ENCODE measurements at regions not wholly inside any gene's neighbourhood (a gene's known extent, or its start where the extent isn't known, plus 50 kb on each side); places are given as distances from the start of the nearest gene placed in this dataset.

DNA sequence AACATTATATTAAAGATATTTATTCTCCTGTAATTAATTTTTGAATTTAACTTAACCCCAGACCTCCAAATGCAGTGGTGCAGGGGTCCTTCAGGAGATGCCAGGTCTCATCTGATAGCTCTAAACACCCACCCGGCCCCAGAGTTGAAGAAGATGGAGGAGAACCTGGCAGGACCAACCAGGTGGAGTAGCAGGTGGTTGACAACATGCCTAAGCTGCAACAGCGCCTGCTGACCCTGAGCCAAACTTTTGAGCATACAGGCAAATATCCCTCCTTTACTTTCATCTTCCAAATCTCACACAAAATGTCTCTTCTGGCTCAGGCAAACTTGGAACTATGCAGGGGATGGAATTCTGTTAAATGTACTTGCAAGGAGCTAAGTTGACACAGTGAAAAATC, 145.3 kb upstream of the TCF21 start:
- no peaks in the 10 kb centered on the region for H3K9me3 ChIP-seq (ENCODE audit: control insufficient read depth in 3 of 3, low read length in 3 of 3)
- no peaks in the 10 kb centered on the region for H3K27me3 ChIP-seq (ENCODE audit: control insufficient read depth in 3 of 3, insufficient read depth in 3 of 3, low read length in 3 of 3)
- no peak overlapping the region for H3K4me3 ChIP-seq (ENCODE audit: low read length in 3 of 3)
- no peaks in the 10 kb centered on the region for H3K36me3 ChIP-seq (ENCODE audit: control insufficient read depth in 3 of 3, insufficient read depth in 3 of 3, low read length in 3 of 3)
- H3K27ac ChIP-seq (ENCODE audit: low read depth, low read length): no peak overlapping the region
- H3K9ac ChIP-seq (ENCODE audit: low read depth in 1 of 3, low read length in 3 of 3): no peak overlapping the region
- H3K4me1 ChIP-seq (ENCODE audit: control insufficient read depth in 3 of 3, insufficient read depth in 3 of 3, low read length in 3 of 3): peaks cover 0 to 6% (median 5%) of the 10 kb centered on the region in 3 donors

DNA sequence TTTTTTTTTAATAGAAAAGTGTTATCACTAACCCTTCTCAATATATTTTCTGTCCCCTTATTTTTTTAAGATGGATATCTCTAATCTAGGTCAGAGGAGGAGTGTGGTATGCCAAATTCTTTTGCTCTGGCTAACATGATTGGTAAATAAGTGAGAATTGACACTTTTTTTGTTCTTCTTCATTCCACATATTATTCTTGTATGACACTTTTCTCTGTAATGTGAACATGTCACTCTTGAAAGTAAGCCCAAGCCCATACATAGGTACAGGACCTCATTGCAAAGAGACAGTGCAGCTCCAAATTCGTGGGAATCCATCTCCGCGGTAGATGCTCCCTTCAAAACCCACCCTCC, 142.5 kb upstream of the TCF21 start:
- Histone ChIP-seq H3K4me3 (ENCODE audit: low read length in 3 of 3) (no peak overlapping the region), H3K27me3 (ENCODE audit: control insufficient read depth in 3 of 3, insufficient read depth in 3 of 3, low read length in 3 of 3) (no peaks in the 10 kb centered on the region), H3K27ac (ENCODE audit: low read depth, low read length) (no peak overlapping the region)

DNA sequence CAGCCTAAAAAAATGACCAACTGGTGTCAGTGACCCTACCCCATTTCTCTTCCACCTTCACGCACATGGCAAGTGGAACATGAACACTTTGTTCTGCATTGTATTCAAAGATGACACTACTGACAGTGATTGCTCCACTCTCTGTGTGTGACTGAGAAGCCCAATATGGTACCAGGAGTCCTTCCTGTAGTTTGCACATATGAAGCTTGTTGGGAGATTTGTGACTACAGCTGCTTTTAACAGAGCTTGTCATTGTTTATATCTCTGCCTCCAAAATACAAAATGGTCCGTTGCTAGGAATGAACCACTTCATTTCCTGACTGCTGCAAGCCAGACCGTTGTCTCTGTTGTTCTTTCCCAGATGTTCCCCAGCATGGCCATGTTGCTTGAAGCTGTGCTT, 140.3 kb upstream of the TCF21 start:
- Histone ChIP-seq H3K27ac (ENCODE audit: low read depth, low read length) (no peak overlapping the region), H3K9ac (ENCODE audit: low read depth in 1 of 3, low read length in 3 of 3) (no peak overlapping the region), H3K36me3 (ENCODE audit: control insufficient read depth in 3 of 3, insufficient read depth in 3 of 3, low read length in 3 of 3) (no peaks in the 10 kb centered on the region), H3K4me1 (ENCODE audit: control insufficient read depth in 3 of 3, insufficient read depth in 3 of 3, low read length in 3 of 3) (no peaks in the 10 kb centered on the region), H3K9me3 (ENCODE audit: control insufficient read depth in 3 of 3, low read length in 3 of 3) (no peaks in the 10 kb centered on the region), H3K4me3 (ENCODE audit: low read length in 3 of 3) (no peak overlapping the region), H3K27me3 (ENCODE audit: control insufficient read depth in 3 of 3, insufficient read depth in 3 of 3, low read length in 3 of 3) (no peaks in the 10 kb centered on the region)

More for the DNA sequence above, 142.5 kb upstream of the TCF21 start:
- Histone ChIP-seq H3K9me3 (ENCODE audit: control insufficient read depth in 3 of 3, low read length in 3 of 3) (no peaks in the 10 kb centered on the region), H3K36me3 (ENCODE audit: control insufficient read depth in 3 of 3, insufficient read depth in 3 of 3, low read length in 3 of 3) (no peaks in the 10 kb centered on the region), H3K9ac (ENCODE audit: low read depth in 1 of 3, low read length in 3 of 3) (no peak overlapping the region), H3K4me1 (ENCODE audit: control insufficient read depth in 3 of 3, insufficient read depth in 3 of 3, low read length in 3 of 3) (peaks cover 0 to 3% (median 3%) of the 10 kb centered on the region in 3 donors)

DNA sequence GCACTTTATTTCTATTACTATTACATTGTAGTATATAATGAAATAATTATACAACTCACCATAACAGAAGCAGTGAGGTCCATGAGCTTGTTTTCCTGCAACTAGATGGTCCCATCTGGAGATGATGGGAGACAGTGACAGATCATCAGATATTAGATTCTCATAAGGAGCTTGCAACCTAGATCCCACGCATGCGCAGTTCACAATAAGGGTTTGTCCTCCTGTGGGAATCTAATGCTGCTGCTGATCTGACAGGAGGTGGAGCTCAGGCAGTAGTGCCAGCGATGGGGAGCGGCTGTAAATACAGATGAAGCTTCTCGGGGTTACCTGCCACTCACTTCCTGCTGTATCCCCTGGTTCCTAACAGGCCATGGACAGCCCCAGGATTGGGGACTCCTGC, 139.5 kb upstream of the TCF21 start:
- Histone ChIP-seq H3K27me3 (ENCODE audit: control insufficient read depth in 3 of 3, insufficient read depth in 3 of 3, low read length in 3 of 3) (no peaks in the 10 kb centered on the region), H3K9ac (ENCODE audit: low read depth in 1 of 3, low read length in 3 of 3) (no peak overlapping the region), H3K4me3 (ENCODE audit: low read length in 3 of 3) (no peak overlapping the region), H3K27ac (ENCODE audit: low read depth, low read length) (no peak overlapping the region), H3K36me3 (ENCODE audit: control insufficient read depth in 3 of 3, insufficient read depth in 3 of 3, low read length in 3 of 3) (no peaks in the 10 kb centered on the region), H3K4me1 (ENCODE audit: control insufficient read depth in 3 of 3, insufficient read depth in 3 of 3, low read length in 3 of 3) (no peaks in the 10 kb centered on the region), H3K9me3 (ENCODE audit: control insufficient read depth in 3 of 3, low read length in 3 of 3) (no peaks in the 10 kb centered on the region)

DNA sequence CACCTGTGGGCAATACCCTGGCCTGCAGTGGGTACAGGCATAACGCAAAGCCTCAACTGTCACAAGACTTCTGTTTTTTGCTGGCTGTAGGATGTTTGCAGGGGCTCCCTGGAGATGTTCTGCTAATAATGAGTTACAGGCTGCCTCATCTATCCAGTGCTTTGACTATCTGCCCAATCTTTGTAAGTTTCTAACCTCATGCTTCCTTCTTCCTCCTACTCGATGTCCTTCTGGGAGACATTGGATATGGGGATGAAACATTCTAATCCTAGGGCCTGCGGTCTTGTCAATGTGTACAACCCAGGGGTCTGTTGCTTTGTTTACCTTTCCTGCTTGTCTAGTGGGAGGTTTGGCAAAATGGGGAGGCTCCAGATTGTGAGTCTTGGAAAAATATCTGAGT, 136.8 kb upstream of the TCF21 start:
- Histone ChIP-seq H3K4me3 (ENCODE audit: low read length in 3 of 3) (no peak overlapping the region), H3K4me1 (ENCODE audit: control insufficient read depth in 3 of 3, insufficient read depth in 3 of 3, low read length in 3 of 3) (no peaks in the 10 kb centered on the region), H3K9me3 (ENCODE audit: control insufficient read depth in 3 of 3, low read length in 3 of 3) (no peaks in the 10 kb centered on the region), H3K27me3 (ENCODE audit: control insufficient read depth in 3 of 3, insufficient read depth in 3 of 3, low read length in 3 of 3) (no peaks in the 10 kb centered on the region), H3K36me3 (ENCODE audit: control insufficient read depth in 3 of 3, insufficient read depth in 3 of 3, low read length in 3 of 3) (no peaks in the 10 kb centered on the region), H3K27ac (ENCODE audit: low read depth, low read length) (no peak overlapping the region), H3K9ac (ENCODE audit: low read depth in 1 of 3, low read length in 3 of 3) (no peak overlapping the region)

DNA sequence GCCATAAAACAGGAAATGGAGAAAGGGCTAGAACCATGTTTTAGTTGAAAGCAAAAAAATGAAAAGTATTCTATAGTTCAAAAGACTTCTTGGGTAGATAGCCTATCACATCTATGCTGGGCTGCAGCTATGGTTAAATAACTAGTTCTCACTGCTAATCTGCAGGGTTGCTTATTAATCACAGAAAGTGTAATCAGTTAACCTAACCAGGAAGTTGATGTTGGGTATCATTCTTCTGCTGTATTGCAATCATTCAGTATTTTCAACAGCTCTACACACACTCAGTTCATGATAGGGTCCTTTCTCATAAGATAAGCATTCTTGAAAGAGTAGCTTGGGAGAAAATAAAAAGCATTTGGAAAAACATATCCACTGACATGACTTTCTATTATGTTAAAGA, 135.2 kb upstream of the TCF21 start:
- Histone ChIP-seq H3K27me3 (ENCODE audit: control insufficient read depth in 3 of 3, insufficient read depth in 3 of 3, low read length in 3 of 3) (no peaks in the 10 kb centered on the region), H3K9me3 (ENCODE audit: control insufficient read depth in 3 of 3, low read length in 3 of 3) (no peaks in the 10 kb centered on the region), H3K36me3 (ENCODE audit: control insufficient read depth in 3 of 3, insufficient read depth in 3 of 3, low read length in 3 of 3) (no peaks in the 10 kb centered on the region), H3K27ac (ENCODE audit: low read depth, low read length) (no peak overlapping the region), H3K4me3 (ENCODE audit: low read length in 3 of 3) (no peak overlapping the region), H3K4me1 (ENCODE audit: control insufficient read depth in 3 of 3, insufficient read depth in 3 of 3, low read length in 3 of 3) (no peaks in the 10 kb centered on the region), H3K9ac (ENCODE audit: low read depth in 1 of 3, low read length in 3 of 3) (no peak overlapping the region)

DNA sequence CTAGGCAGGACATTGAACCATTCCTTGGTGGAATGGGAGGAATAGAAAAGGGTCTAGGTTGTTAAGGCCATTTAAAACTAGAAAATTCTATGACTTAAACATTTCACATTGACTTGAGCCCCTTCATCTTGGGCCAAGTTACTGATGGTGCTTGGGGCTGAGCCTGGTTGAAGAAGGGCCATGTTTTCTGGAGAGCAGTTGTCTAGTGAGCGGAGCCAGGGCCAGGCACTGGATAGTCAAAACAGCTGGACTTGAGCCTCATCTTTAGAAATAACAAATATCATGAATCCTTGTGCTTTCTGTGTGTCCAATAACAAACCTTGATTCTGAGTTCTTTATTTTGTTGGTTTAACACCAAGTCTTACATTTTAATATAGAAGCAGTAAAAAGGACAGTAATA, 134.6 kb upstream of the TCF21 start:
- no peak overlapping the region for H3K9ac ChIP-seq (ENCODE audit: low read depth in 1 of 3, low read length in 3 of 3)
- H3K4me3 ChIP-seq (ENCODE audit: low read length in 3 of 3): no peak overlapping the region
- H3K27me3 ChIP-seq (ENCODE audit: control insufficient read depth in 3 of 3, insufficient read depth in 3 of 3, low read length in 3 of 3): no peaks in the 10 kb centered on the region
- no peaks in the 10 kb centered on the region for H3K4me1 ChIP-seq (ENCODE audit: control insufficient read depth in 3 of 3, insufficient read depth in 3 of 3, low read length in 3 of 3)
- no peaks in the 10 kb centered on the region for H3K9me3 ChIP-seq (ENCODE audit: control insufficient read depth in 3 of 3, low read length in 3 of 3)
- H3K36me3 ChIP-seq (ENCODE audit: control insufficient read depth in 3 of 3, insufficient read depth in 3 of 3, low read length in 3 of 3): no peaks in the 10 kb centered on the region
- no peak overlapping the region for H3K27ac ChIP-seq (ENCODE audit: low read depth, low read length)

DNA sequence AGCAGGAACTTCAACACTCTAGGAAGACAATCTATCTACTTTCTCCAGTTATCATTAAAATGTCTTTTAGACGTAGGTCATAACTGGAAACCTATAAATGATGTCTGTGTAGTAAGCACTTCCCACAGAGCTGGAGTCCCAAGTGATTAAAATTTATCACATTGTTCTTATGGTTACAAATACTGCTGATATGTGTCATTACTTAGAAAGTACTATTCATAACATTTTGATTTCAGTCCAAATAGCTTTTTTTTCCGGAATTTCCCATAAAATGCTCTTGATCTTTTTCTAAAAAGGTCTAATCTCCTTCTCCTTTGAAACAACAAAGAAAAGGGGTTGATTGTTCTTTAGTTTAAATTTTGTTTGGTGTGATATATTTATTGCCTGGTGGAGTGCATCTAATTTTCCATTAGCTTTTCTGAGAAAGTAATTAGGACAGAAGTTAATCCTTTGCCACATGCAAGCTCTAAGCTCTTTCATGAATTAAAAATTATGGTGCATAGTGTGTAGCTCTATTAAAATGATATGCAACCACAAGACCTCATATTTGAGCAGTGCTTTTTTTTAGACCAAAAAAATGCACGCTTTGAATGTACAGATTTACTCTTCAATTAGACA, 132.7 kb upstream of the TCF21 start:
- Histone ChIP-seq H3K27me3 (ENCODE audit: control insufficient read depth in 3 of 3, insufficient read depth in 3 of 3, low read length in 3 of 3) (no peaks in the 10 kb centered on the region), H3K9ac (ENCODE audit: low read depth in 1 of 3, low read length in 3 of 3) (no peak overlapping the region), H3K4me3 (ENCODE audit: low read length in 3 of 3) (no peak overlapping the region), H3K27ac (ENCODE audit: low read depth, low read length) (no peak overlapping the region), H3K4me1 (ENCODE audit: control insufficient read depth in 3 of 3, insufficient read depth in 3 of 3, low read length in 3 of 3) (peaks cover 3 to 6% (median 5%) of the 10 kb centered on the region in 3 donors), H3K36me3 (ENCODE audit: control insufficient read depth in 3 of 3, insufficient read depth in 3 of 3, low read length in 3 of 3) (no peaks in the 10 kb centered on the region), H3K9me3 (ENCODE audit: control insufficient read depth in 3 of 3, low read length in 3 of 3) (no peaks in the 10 kb centered on the region)

DNA sequence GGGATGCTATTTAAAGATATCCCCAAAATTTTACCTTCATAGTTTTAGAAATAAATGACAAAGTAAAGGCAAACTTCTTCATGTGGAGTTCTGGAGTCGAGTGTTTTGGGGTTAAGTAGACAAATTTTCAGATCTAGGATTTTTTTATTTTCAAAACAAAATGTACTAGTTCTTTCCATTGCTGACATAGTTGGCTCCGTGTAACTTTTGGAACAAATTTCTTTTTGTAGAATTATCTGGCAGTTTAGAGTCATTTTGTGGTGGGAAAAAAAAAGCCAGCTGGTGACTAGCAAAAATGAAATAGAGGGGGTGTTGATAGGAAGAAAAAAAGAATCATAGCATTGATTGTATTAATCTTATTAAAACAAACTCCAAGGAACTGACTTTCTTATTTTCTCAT, 131.6 kb upstream of the TCF21 start:
- Histone ChIP-seq H3K27ac (ENCODE audit: low read depth, low read length) (no peak overlapping the region), H3K27me3 (ENCODE audit: control insufficient read depth in 3 of 3, insufficient read depth in 3 of 3, low read length in 3 of 3) (no peaks in the 10 kb centered on the region), H3K36me3 (ENCODE audit: control insufficient read depth in 3 of 3, insufficient read depth in 3 of 3, low read length in 3 of 3) (no peaks in the 10 kb centered on the region), H3K9ac (ENCODE audit: low read depth in 1 of 3, low read length in 3 of 3) (no peak overlapping the region), H3K4me3 (ENCODE audit: low read length in 3 of 3) (no peak overlapping the region), H3K4me1 (ENCODE audit: control insufficient read depth in 3 of 3, insufficient read depth in 3 of 3, low read length in 3 of 3) (peaks cover 3 to 6% (median 5%) of the 10 kb centered on the region in 3 donors), H3K9me3 (ENCODE audit: control insufficient read depth in 3 of 3, low read length in 3 of 3) (no peaks in the 10 kb centered on the region)

DNA sequence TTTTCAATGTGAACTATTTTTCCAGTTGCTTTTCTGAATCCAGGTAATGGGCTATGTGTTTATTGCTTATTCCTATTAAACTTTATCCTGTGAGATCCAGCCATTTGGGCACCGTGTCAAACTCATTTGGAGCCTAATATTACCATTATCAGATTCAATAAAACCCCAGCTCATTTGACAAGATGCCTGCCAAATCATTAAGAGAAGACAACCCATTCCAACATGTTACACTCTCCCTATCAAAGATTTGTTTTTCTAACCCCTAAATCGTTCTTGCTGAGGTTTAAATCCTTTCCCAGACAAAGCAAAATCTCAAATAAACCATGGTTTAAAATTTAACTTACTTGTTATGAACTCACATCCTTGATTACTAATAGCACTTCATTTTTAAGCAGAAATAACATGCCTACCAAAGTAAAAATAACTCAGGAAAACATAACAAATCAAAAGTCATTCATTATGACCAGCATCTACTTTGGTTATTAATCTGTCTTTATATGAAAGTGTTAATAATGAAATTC, 130.0 kb upstream of the TCF21 start:
- Histone ChIP-seq H3K4me3 (ENCODE audit: low read length in 3 of 3) (no peak overlapping the region), H3K27ac (ENCODE audit: low read depth, low read length) (no peak overlapping the region), H3K27me3 (ENCODE audit: control insufficient read depth in 3 of 3, insufficient read depth in 3 of 3, low read length in 3 of 3) (no peaks in the 10 kb centered on the region), H3K36me3 (ENCODE audit: control insufficient read depth in 3 of 3, insufficient read depth in 3 of 3, low read length in 3 of 3) (no peaks in the 10 kb centered on the region), H3K4me1 (ENCODE audit: control insufficient read depth in 3 of 3, insufficient read depth in 3 of 3, low read length in 3 of 3) (peaks cover 3 to 6% (median 5%) of the 10 kb centered on the region in 3 donors), H3K9ac (ENCODE audit: low read depth in 1 of 3, low read length in 3 of 3) (no peak overlapping the region), H3K9me3 (ENCODE audit: control insufficient read depth in 3 of 3, low read length in 3 of 3) (no peaks in the 10 kb centered on the region)

Measured in skeletal muscle tissue (tissue), 3 donors.